Cardiac muscle cell (in vitro differentiated cells and primary cell): ENCODE measurements at regions not wholly inside any gene's neighbourhood (a gene's known extent, or its start where the extent isn't known, plus 50 kb on each side); places are given as distances from the start of the nearest gene placed in this dataset.
A peak's percentile ranks its signal among the peaks of the same experiment; 100 is the strongest.

Experiments used
- DNase-seq, 2 donors: peaks; one replicate each; pipeline versions ENCODE4 v3.0.0 to v3.0.0-alpha.2; 2010 to 2017; ENCODE audit warnings: low read depth in 1 of 2, low spot score in 1 of 2
- H3K27ac ChIP-seq: fragments of 200-600 bp; sonication (generic); 2 replicates; pipeline ENCODE4 v1.5.1; 2016
- H3K27me3 ChIP-seq: fragments of 200-600 bp; sonication (generic); 2 replicates; pipeline ENCODE4 v1.6.0; 2016; ENCODE audit warnings: control low read depth
- H3K36me3 ChIP-seq: fragments of 200-600 bp; sonication (generic); 2 replicates; pipeline ENCODE4 v1.5.1; 2016; ENCODE audit warnings: control low read depth
- H3K4me1 ChIP-seq: fragments of 200-600 bp; sonication (generic); 2 replicates; pipeline ENCODE4 v1.8.1; 2017; ENCODE audit warnings: low read depth, mild to moderate bottlenecking, mixed run types
- H3K4me3 ChIP-seq: fragments of 200-600 bp; sonication (generic); 2 replicates; pipeline ENCODE4 v1.5.1; 2016; ENCODE audit warnings: mild to moderate bottlenecking
- H3K9me3 ChIP-seq: fragments of 200-600 bp; sonication (generic); 2 replicates; pipeline ENCODE4 v1.5.1; 2017; ENCODE audit warnings: low read depth, mild to moderate bottlenecking, control low read depth
- CTCF ChIP-seq: IDR thresholded peaks from 2 replicates; pipeline ENCODE4 v1.5.1; 2012; ENCODE audit warnings: low read depth, mild to moderate bottlenecking, low read length

DNA sequence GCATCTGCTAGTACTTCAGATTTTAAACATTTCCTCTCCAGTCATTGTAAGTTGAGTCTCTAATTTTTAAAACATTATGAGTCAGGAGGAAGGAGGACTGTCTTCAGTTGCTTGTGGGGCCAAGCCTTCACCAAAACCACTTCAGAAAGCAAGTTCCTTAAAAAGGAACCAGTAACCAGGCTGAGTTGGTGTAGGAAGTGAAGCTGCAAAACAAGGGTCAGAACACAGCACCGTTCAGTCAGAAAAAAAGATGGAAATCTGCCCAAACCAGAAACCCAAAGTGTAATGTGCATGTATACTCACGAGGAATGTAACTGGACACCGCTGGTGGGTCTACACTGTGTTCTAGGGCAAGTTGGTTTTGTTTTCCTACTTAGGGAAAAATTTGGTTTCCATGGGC, 402.1 kb downstream of the SETD4 start:
- no peak overlapping the region for H3K4me3 ChIP-seq
- peak in 1 of 2 donors; percentile 76 for DNase-seq
- H3K27me3 ChIP-seq, result no peaks in the 10 kb centered on the region
- no peaks in the 10 kb centered on the region for H3K9me3 ChIP-seq
- no peaks in the 10 kb centered on the region for H3K36me3 ChIP-seq
- no peaks in the 10 kb centered on the region for H3K4me1 ChIP-seq
- no peak overlapping the region for H3K27ac ChIP-seq
- no peak for TF ChIP-seq CTCF

GRCh38 chr21:35652872-35653271, 407.5 kb downstream of the SETD4 start:
- no peak for DNase-seq
- Histone ChIP-seq H3K4me3 (no peak overlapping the region), H3K27ac (no peak overlapping the region), H3K4me1 (no peaks in the 10 kb centered on the region), H3K27me3 (peaks cover 2% of the 10 kb centered on the region), H3K36me3 (no peaks in the 10 kb centered on the region), H3K9me3 (no peaks in the 10 kb centered on the region)
- no peak for TF ChIP-seq CTCF

DNA sequence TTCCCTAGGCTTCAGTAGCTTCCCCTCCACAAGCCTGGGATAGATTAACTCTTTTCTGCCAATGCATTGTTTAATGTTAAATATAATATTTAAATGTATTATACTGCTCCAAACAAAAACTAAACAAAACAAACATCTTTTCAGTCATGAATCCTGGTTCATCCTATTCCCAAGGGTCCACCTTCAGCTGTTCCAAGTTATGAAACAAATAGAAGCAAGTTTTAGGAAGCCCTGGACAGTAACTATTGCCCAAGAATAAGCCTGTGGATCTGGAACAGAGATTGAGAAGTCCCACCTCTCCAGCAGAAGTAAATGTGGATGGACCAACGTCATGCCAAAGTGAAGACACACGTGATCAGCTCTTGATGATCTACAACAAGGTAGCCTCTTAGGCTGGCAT, 408.1 kb downstream of the SETD4 start:
- Histone ChIP-seq H3K36me3 (no peaks in the 10 kb centered on the region), H3K27ac (no peak overlapping the region), H3K4me3 (no peak overlapping the region), H3K4me1 (no peaks in the 10 kb centered on the region), H3K9me3 (no peaks in the 10 kb centered on the region), H3K27me3 (peaks cover 2% of the 10 kb centered on the region)
- TF ChIP-seq CTCF, result no peak
- no peak for DNase-seq

GRCh38 chr21:35651196-35651595, 409.1 kb downstream of the SETD4 start:
- no peak for TF ChIP-seq CTCF
- no peak for DNase-seq
- Histone ChIP-seq H3K27ac (no peak overlapping the region), H3K36me3 (no peaks in the 10 kb centered on the region), H3K4me1 (no peaks in the 10 kb centered on the region), H3K9me3 (no peaks in the 10 kb centered on the region), H3K4me3 (no peak overlapping the region), H3K27me3 (peaks cover 3% of the 10 kb centered on the region)

DNA sequence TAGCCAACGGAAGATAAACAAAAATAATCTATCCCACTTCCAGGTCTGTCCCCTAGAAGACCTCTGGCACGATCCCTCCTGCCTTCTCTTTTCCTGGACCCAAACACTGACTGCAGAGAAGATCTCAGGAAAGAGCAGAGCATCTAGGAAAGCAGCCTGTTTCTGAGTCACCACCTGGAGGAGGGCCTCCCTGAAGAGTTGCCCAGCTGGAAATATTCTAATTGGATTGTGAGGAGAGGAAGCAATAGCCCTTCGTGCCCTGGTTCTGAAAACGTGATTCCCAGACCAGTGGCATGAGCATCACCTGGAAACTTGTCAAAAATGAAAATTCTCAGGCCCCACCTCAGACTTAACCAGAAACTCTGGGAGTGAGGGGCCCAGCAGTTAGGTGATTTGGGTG, 411.1 kb downstream of the SETD4 start:
- no peak for TF ChIP-seq CTCF
- peak in 1 of 2 donors; percentile 48 for DNase-seq
- H3K4me1 ChIP-seq, result no peaks in the 10 kb centered on the region
- H3K9me3 ChIP-seq, result no peaks in the 10 kb centered on the region
- no peaks in the 10 kb centered on the region for H3K36me3 ChIP-seq
- H3K4me3 ChIP-seq, result no peak overlapping the region
- no peak overlapping the region for H3K27ac ChIP-seq
- peaks cover 7% of the 10 kb centered on the region for H3K27me3 ChIP-seq

DNA sequence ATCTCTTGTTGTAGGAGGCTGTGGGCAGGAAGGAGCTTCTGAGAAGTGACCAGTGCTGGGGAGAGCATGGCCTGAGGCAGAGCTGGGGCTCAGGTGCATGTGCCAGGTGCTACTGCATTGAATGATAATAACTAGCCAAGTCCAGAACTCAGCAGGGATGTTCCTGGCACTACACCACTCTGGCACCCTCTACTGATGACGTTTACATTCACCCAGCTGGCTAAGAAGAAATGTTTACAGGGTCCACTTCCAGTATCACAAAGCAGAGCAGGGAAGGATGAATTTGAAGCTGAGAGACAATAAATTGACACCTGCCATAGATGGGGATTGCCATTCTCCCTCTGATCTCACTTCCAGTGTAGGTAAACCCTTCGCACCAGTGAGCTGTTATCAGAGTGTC, 411.8 kb downstream of the SETD4 start:
- no peak for TF ChIP-seq CTCF
- peaks cover 7% of the 10 kb centered on the region for H3K27me3 ChIP-seq
- H3K27ac ChIP-seq, result no peak overlapping the region
- no peaks in the 10 kb centered on the region for H3K9me3 ChIP-seq
- H3K4me3 ChIP-seq, result no peak overlapping the region
- H3K4me1 ChIP-seq, result no peaks in the 10 kb centered on the region
- no peak for DNase-seq
- H3K36me3 ChIP-seq, result no peaks in the 10 kb centered on the region
